Stomach (tissue), 8 donors: ENCODE measurements at regions not wholly inside any gene's neighbourhood (a gene's known extent, or its start where the extent isn't known, plus 50 kb on each side); places are given as distances from the start of the nearest gene placed in this dataset.

ENCODE experiments used
- DNase-seq, 2 donors: peaks; one replicate each; pipeline versions ENCODE4 v3.0.0 to v3.0.0-alpha.2; 2013 to 2019
- H3K27ac ChIP-seq, 5 donors: fragments of 200-600 bp in 4 of 5; sonication (generic) in 4 of 5; one replicate each; pipeline ENCODE4 v1.5.1; 2013 to 2019; ENCODE audit warnings: mild to moderate bottlenecking in 1 of 5, moderate library complexity in 1 of 5
- H3K27me3 ChIP-seq, 3 donors: fragments of 200-600 bp; sonication (generic); one replicate each; pipeline ENCODE4 v1.5.1; 2017 to 2019; ENCODE audit warnings: mixed run types in 1 of 3
- H3K36me3 ChIP-seq, 4 donors: fragments of 200-600 bp; sonication (generic); 1 replicate in 3 of 4; 2 replicates in 1 of 4; pipeline ENCODE4 v1.5.1; 2016 to 2019
- H3K4me1 ChIP-seq, 4 donors: fragments of 200-600 bp; sonication (generic); one replicate each; pipeline ENCODE4 v1.5.1; 2016 to 2019
- H3K4me3 ChIP-seq, 4 donors: fragments of 200-600 bp; sonication (generic) in 3 of 4; one replicate each; pipeline ENCODE4 v1.5.1; 2016 to 2019; ENCODE audit warnings: mild to moderate bottlenecking in 1 of 4
- H3K9me3 ChIP-seq, 4 donors: fragments of 200-600 bp; sonication (generic); one replicate each; pipeline ENCODE4 v1.5.1; 2016 to 2019
- CTCF ChIP-seq, 7 experiments: fragments of 450-650 bp in 4 of 7; fragments of 200-600 bp in 3 of 7; sonication (generic) in 3 of 7; IDR thresholded peaks; one replicate each; pipeline ENCODE4 v1.5.1; 2016 to 2019; ENCODE audit warnings: antibody characterized with exemption in 7 of 7, control low read depth in 2 of 7, mild to moderate bottlenecking in 1 of 7
- EP300 ChIP-seq: sonication (generic); formaldehyde crosslinking; IDR thresholded peaks from one replicate; pipeline ENCODE4 v1.6.1; 2017; ENCODE audit warnings: antibody characterized with exemption
- POLR2A ChIP-seq, 4 donors: fragments of 450-650 bp; IDR thresholded peaks; one replicate each; pipeline ENCODE4 v1.6.1; 2016; ENCODE audit warnings: antibody characterized with exemption in 4 of 4, control low read depth in 2 of 4, mild to moderate bottlenecking in 1 of 4, moderate library complexity in 1 of 4
- POLR2AphosphoS5 ChIP-seq, 3 donors: sonication (generic); formaldehyde crosslinking; IDR thresholded peaks; one replicate each; pipeline ENCODE4 v1.6.1; 2016; ENCODE audit warnings: antibody characterized with exemption in 3 of 3
- WGBS, 5 donors: extraction: QIAGEN DNeasy Blood & Tissue Kit in 3 of 5; methylation state at CpG; one replicate each; pipeline versions ENCODE4 v1.1.5 to v1.1.7; 2013 to 2018; 5-methylcytosine and 5-hydroxymethylcytosine counted together
- intact Hi-C: fragments of 100-400 bp; cut with DNase I; formaldehyde crosslinking; loops from one replicate; pipeline ENCODE4 v1.15.1; 2023; ENCODE audit warnings: low total_unique reads
- donor health status: healthy with polysubstance abuse.
- donor health status: Bipolar disorder and iron deficiency.
- donor health status: healthy.

- intact Hi-C loops, result no loop called here
- WGBS, 5 donors, result 72 to 82% (median 79%) methylated on average over 4 of the region's 4 CpGs
- H3K4me3 ChIP-seq, result no peak overlapping the region
- no peaks in the 10 kb centered on the region for H3K9me3 ChIP-seq
- no peaks in the 10 kb centered on the region for H3K4me1 ChIP-seq
- H3K27me3 ChIP-seq, result no peaks in the 10 kb centered on the region
- no peak for DNase-seq
- no peak overlapping the region for H3K27ac ChIP-seq
- no peaks in the 10 kb centered on the region for H3K36me3 ChIP-seq
- TF ChIP-seq CTCF (IDR thresholded peaks at IDR 0.05) (no peak), POLR2A (IDR thresholded peaks at IDR 0.05) (no peak), POLR2AphosphoS5 (IDR thresholded peaks at IDR 0.05) (no peak), EP300 (no peak)
Observed at GRCh38 chr6:20314866-20315845, 86.5 kb upstream of the E2F3 start.

- no peaks in the 10 kb centered on the region for H3K27me3 ChIP-seq
- no peaks in the 10 kb centered on the region for H3K36me3 ChIP-seq
- TF ChIP-seq EP300, result no peak
- no peak for TF ChIP-seq POLR2AphosphoS5 (IDR thresholded peaks at IDR 0.05)
- TF ChIP-seq POLR2A (IDR thresholded peaks at IDR 0.05), result no peak
- TF ChIP-seq CTCF (IDR thresholded peaks at IDR 0.05), result no peak
- 73 to 86% (median 81%) methylated on average over 5 of the region's 5 CpGs for WGBS, 5 donors
- intact Hi-C loops, result no loop called here
- no peaks in the 10 kb centered on the region for H3K4me1 ChIP-seq
- DNase-seq, result no peak
- H3K4me3 ChIP-seq, result no peak overlapping the region
- no peaks in the 10 kb centered on the region for H3K9me3 ChIP-seq
- H3K27ac ChIP-seq, result no peak overlapping the region
Observed at GRCh38 chr6:20317430-20317829, 84.2 kb upstream of the E2F3 start.

GRCh38 chr6:20318851-20319387 lies 82.8 kb upstream of the E2F3 start:
- DNase-seq, result no peak
- Histone ChIP-seq H3K27me3 (no peaks in the 10 kb centered on the region), H3K27ac (no peak overlapping the region), H3K9me3 (no peaks in the 10 kb centered on the region), H3K4me1 (no peaks in the 10 kb centered on the region), H3K4me3 (no peak overlapping the region), H3K36me3 (no peaks in the 10 kb centered on the region)
- 94 to 99% (median 96%) methylated on average over 13 to 37 of the region's 37 CpGs for WGBS, 5 donors
- intact Hi-C loops, result no loop called here
- TF ChIP-seq POLR2AphosphoS5 (IDR thresholded peaks at IDR 0.05), result no peak

GRCh38 chr6:20319520-20320357 lies 81.9 kb upstream of the E2F3 start:
- WGBS, 5 donors, result 73 to 87% (median 80%) methylated on average over 23 of the region's 23 CpGs
- Histone ChIP-seq H3K36me3 (no peaks in the 10 kb centered on the region), H3K27ac (peak overlapping the region in 2 of 5 donors; percentile 11 to 69), H3K4me3 (no peak overlapping the region), H3K4me1 (no peaks in the 10 kb centered on the region), H3K9me3 (no peaks in the 10 kb centered on the region), H3K27me3 (no peaks in the 10 kb centered on the region)
- TF ChIP-seq EP300 (no peak), POLR2AphosphoS5 (IDR thresholded peaks at IDR 0.05) (peak in 2 of 3 donors; percentile 6 to 7), POLR2A (IDR thresholded peaks at IDR 0.05) (no peak), CTCF (IDR thresholded peaks at IDR 0.05) (no peak)
- intact Hi-C loops, result no loop called here
- peak; percentile 29 to 40 for DNase-seq
